ENCODE measurements at regions not wholly inside any gene's neighbourhood (a gene's known extent, or its start where the extent isn't known, plus 50 kb on each side); places are given as distances from the start of the nearest gene placed in this dataset.

DNA sequence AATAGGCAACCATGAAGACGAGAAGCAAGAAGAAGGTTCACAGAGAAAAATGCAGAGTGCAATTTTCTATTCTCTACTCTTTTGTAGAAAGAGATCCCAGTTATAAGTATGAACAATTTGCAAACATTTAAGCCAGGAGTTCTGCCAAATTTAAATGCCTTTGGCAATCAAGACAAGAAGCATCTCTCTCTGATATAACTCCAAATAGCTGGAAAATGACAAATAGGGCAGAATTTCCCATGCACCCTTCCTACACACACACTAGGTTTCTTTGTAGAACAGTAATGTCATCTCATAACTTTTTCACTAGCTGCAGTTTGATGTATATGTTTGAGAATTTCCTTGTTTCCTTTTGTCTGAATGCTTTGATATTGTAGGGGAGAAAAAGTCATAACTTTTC, 333.5 kb upstream of the AZI2 start:
- no peaks in the 10 kb centered on the region for H3K36me3 Mint-ChIP-seq (ENCODE audit: low read depth)
- no peak for DNase-seq

GRCh38 chr3:28690176-28690575, 341.6 kb upstream of the AZI2 start:
- Mint-ChIP-seq H3K36me3 (ENCODE audit: low read depth) (no peaks in the 10 kb centered on the region), H3K27me3 (ENCODE audit: low read depth, poor library complexity) (no peaks in the 10 kb centered on the region), H3K9me3 (no peaks in the 10 kb centered on the region), H3K4me3 (no peak overlapping the region), H3K27ac (no peak overlapping the region), H3K4me1 (no peaks in the 10 kb centered on the region)
- TF ChIP-seq, protein P1, sequence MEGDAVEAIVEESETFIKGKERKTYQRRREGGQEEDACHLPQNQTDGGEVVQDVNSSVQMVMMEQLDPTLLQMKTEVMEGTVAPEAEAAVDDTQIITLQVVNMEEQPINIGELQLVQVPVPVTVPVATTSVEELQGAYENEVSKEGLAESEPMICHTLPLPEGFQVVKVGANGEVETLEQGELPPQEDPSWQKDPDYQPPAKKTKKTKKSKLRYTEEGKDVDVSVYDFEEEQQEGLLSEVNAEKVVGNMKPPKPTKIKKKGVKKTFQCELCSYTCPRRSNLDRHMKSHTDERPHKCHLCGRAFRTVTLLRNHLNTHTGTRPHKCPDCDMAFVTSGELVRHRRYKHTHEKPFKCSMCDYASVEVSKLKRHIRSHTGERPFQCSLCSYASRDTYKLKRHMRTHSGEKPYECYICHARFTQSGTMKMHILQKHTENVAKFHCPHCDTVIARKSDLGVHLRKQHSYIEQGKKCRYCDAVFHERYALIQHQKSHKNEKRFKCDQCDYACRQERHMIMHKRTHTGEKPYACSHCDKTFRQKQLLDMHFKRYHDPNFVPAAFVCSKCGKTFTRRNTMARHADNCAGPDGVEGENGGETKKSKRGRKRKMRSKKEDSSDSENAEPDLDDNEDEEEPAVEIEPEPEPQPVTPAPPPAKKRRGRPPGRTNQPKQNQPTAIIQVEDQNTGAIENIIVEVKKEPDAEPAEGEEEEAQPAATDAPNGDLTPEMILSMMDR (IDR thresholded peaks at IDR 0.05), result no peak
- no peak for DNase-seq

More for the DNA sequence above, 333.5 kb upstream of the AZI2 start:
- peaks cover 3% of the 10 kb centered on the region for H3K27me3 Mint-ChIP-seq (ENCODE audit: low read depth, poor library complexity)
- TF ChIP-seq, protein P1 (IDR thresholded peaks at IDR 0.05), result no peak
- no peak overlapping the region for H3K4me3 Mint-ChIP-seq
- H3K4me1 Mint-ChIP-seq, result peaks cover 9% of the 10 kb centered on the region
- H3K9me3 Mint-ChIP-seq, result no peaks in the 10 kb centered on the region
- H3K27ac Mint-ChIP-seq, result no peak overlapping the region

DNA sequence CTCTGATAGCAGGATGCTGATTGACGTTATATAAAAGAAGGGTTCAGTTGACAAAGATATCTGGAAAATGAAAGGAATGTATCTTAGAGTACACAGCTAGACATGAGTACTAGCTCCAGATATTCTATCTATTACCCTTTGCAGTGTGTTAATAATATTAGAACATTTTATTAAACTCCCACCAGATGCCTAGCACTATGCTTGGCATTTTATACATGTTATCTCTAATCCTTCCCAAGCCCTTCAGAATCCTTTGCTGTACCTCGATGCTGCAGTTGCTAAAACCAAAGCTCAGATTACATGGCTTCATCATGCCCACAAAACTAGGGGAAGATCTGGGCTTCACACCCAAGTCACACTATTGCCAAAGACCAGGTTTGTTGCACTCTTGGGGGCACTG, 350.1 kb upstream of the AZI2 start:
- no peak overlapping the region for H3K4me3 Mint-ChIP-seq
- H3K27me3 Mint-ChIP-seq (ENCODE audit: low read depth, poor library complexity), result no peaks in the 10 kb centered on the region
- TF ChIP-seq, protein P1 (IDR thresholded peaks at IDR 0.05), result no peak
- H3K27ac Mint-ChIP-seq, result no peak overlapping the region
- DNase-seq, result no peak
- no peaks in the 10 kb centered on the region for H3K9me3 Mint-ChIP-seq
- no peaks in the 10 kb centered on the region for H3K4me1 Mint-ChIP-seq
- no peaks in the 10 kb centered on the region for H3K36me3 Mint-ChIP-seq (ENCODE audit: low read depth)

DNA sequence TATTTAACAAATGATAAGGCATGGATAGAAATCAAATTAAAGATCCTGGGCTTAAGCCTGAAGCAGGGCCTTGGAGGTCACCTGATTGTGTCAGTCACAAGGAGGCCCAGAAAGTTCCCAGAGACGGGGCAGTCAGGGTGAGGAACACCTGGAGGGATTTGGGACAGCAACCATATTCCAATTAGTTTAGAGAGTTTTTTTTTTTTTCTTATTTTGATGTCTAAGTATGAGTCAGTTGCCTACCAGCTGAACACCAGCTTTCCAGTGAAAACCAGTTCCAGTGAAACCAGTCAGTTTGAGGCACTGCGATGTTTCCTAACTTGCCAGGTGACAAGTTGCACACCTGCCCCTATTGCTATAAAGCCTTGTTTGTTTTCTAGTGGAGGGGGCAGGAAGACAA, 350.7 kb upstream of the AZI2 start:
- H3K4me3 Mint-ChIP-seq, result no peak overlapping the region
- TF ChIP-seq, protein P1 (IDR thresholded peaks at IDR 0.05), result no peak
- H3K4me1 Mint-ChIP-seq, result no peaks in the 10 kb centered on the region
- H3K27me3 Mint-ChIP-seq (ENCODE audit: low read depth, poor library complexity), result no peaks in the 10 kb centered on the region
- H3K9me3 Mint-ChIP-seq, result no peaks in the 10 kb centered on the region
- DNase-seq, result no peak
- no peaks in the 10 kb centered on the region for H3K36me3 Mint-ChIP-seq (ENCODE audit: low read depth)
- H3K27ac Mint-ChIP-seq, result no peak overlapping the region

- H3K4me1 Mint-ChIP-seq, result no peaks in the 10 kb centered on the region
- no peaks in the 10 kb centered on the region for H3K36me3 Mint-ChIP-seq (ENCODE audit: low read depth)
- H3K27ac Mint-ChIP-seq, result no peak overlapping the region
- no peaks in the 10 kb centered on the region for H3K9me3 Mint-ChIP-seq
- no peaks in the 10 kb centered on the region for H3K27me3 Mint-ChIP-seq (ENCODE audit: low read depth, poor library complexity)
- H3K4me3 Mint-ChIP-seq, result no peak overlapping the region
- TF ChIP-seq, protein P1 (IDR thresholded peaks at IDR 0.05), result no peak
- no peak for DNase-seq
Observed at GRCh38 chr3:28700728-28701127, 352.1 kb upstream of the AZI2 start.

DNA sequence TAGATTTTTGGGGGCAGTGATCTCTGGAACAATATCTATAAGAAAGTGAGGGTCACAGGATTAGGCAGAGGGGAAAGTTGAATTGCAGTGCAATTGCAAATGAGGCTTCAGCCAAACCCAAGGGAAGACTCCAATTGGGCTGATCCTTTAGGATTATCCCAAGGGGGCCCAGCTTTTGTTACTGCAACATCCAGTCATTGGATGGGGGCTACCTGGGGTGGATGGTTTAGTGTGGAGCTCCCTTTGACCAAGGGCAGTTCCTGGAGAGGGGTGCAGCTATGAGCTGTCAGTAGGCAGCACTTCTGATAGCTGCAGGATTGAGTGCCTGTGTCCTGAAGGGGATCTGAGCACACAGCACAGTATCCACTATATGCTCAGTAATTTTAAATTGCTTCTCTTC, 355.2 kb upstream of the AZI2 start:
- no peaks in the 10 kb centered on the region for H3K9me3 Mint-ChIP-seq
- H3K36me3 Mint-ChIP-seq (ENCODE audit: low read depth), result no peaks in the 10 kb centered on the region
- no peak for DNase-seq
- TF ChIP-seq, protein P1 (IDR thresholded peaks at IDR 0.05), result no peak
- no peaks in the 10 kb centered on the region for H3K27me3 Mint-ChIP-seq (ENCODE audit: low read depth, poor library complexity)
- H3K4me3 Mint-ChIP-seq, result no peak overlapping the region
- H3K4me1 Mint-ChIP-seq, result no peaks in the 10 kb centered on the region
- no peak overlapping the region for H3K27ac Mint-ChIP-seq

All from nephron progenitor cell (in vitro differentiated cells).